ENCODE measurements at regions not wholly inside any gene's neighbourhood (a gene's known extent, or its start where the extent isn't known, plus 50 kb on each side); places are given as distances from the start of the nearest gene placed in this dataset.

DNA sequence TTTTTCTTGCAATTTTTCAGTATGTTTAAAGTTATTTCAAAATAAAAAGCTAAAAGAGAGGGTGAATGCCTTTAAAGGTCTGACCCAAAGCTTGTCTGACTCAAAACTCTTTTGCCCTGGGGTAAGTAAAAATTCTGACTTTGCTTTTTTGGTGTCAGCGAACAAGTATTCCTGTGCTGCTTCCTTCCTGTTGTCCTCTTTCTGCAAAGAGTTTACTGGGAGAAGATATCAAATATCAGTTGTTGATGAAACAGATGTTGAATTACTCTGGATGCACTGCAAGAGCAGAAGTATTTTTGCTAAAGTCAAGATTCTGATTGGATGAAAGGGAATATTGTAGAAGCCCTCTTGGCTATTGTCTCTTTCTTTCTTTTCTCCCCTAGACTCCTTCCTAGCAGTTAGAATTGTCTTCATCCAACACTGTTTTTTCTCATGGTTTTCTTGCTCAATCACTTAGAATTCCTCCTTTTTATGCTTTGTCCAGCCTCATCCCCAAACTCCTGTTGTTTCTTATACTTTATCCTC lies 62.0 kb downstream of the DACT1 start:
- TF ChIP-seq, protein P1, sequence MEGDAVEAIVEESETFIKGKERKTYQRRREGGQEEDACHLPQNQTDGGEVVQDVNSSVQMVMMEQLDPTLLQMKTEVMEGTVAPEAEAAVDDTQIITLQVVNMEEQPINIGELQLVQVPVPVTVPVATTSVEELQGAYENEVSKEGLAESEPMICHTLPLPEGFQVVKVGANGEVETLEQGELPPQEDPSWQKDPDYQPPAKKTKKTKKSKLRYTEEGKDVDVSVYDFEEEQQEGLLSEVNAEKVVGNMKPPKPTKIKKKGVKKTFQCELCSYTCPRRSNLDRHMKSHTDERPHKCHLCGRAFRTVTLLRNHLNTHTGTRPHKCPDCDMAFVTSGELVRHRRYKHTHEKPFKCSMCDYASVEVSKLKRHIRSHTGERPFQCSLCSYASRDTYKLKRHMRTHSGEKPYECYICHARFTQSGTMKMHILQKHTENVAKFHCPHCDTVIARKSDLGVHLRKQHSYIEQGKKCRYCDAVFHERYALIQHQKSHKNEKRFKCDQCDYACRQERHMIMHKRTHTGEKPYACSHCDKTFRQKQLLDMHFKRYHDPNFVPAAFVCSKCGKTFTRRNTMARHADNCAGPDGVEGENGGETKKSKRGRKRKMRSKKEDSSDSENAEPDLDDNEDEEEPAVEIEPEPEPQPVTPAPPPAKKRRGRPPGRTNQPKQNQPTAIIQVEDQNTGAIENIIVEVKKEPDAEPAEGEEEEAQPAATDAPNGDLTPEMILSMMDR (IDR thresholded peaks at IDR 0.05): no peak
- TF ChIP-seq POLR2AphosphoS5 (IDR thresholded peaks at IDR 0.05): no peak

All from prostate gland (tissue), 2 donors.